HS-5 (cell line): ENCODE measurements at regions not wholly inside any gene's neighbourhood (a gene's known extent, or its start where the extent isn't known, plus 50 kb on each side); places are given as distances from the start of the nearest gene placed in this dataset.
A peak's percentile ranks its signal among the peaks of the same experiment; 100 is the strongest.

Experiments used
- DNase-seq: peaks from one replicate; pipeline ENCODE4 v3.0.0-alpha.2; 2012; ENCODE audit warnings: low read depth

DNA sequence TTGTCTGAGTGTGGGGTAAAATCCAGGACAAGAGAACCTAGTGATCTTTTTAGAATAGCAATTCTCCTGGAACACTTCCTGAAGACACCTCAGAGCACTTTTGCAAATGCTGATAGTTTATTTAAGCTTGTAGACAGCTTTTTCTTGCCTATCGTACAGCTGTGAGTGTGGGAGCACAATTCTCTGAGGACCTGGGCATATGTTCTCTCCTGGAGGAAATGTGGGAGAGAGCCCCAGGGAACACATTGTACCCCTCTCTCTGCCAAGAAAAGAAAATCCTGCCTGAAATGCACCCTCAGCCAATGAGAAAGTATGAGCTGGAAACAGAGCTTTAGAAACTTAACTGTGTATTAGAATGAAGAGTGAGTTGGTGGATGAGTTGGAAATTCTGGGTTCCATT is 308.3 kb upstream of the SEMA6D start:
- no peak for DNase-seq

DNA sequence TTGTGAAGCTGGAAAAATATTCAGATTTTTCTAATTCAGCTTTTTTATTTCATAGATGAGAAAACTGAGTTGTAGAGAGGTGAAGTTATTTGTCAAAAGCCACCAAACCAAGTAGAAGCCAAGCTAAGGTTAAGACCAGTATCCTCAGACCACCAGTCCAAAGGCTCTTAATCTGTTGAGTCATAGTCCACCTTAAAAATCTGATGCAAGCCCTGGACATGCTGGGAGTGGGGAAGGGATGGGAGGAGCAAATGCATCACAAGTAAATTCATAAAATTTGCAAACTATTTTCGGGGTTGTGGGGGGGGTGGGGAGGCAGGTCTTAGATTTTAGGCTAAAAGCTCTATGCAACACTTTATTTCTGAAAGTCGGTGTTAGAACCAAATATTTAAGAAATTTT is 307.7 kb upstream of the SEMA6D start:
- DNase-seq: no peak

GRCh38 chr15:47410247-47410646 is 307.1 kb upstream of the SEMA6D start:
- no peak for DNase-seq

DNA sequence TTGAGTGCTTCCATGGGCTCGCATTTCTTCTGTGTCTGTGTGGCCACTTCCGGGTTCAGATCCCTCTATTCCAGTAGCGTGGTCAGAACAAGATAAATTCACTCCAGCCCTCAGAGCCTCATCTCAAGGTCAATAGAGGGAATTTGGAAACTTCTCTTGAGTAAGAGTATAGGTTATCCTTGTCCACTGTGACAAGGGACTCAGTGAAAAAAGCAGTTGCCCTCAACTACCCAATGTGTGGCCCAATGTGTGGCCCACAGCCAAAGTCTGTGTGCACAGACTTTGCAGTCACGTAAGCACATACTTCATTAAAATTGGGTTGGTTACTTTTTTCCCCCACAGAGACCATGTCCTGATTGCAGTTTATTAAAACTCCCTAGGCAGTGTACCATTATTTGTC is 305.6 kb upstream of the SEMA6D start:
- no peak for DNase-seq

DNA sequence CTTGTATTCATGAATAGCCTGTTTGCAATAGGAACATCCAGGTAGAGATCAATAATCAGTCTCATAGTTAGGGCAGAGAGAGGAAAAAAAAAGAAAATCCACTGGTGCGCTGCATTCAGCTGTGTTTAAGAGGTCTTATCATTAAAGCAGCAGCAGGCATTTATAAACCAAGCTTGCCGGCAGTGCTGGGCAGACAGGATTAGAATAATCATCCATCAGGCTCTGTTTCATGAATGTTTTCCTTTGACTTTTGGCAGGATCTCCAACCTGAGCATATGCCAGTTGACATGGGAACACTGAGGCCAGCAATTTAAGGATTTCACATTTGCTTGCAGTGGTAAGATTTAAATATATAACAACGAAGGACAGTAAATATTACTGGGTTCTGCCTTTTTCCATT is 305.2 kb upstream of the SEMA6D start:
- DNase-seq: no peak

- no peak for DNase-seq
Observed at GRCh38 chr15:47412802-47413201, 304.5 kb upstream of the SEMA6D start.

- DNase-seq: no peak
Observed at GRCh38 chr15:47414207-47414606, 303.1 kb upstream of the SEMA6D start.

- no peak for DNase-seq
Observed at GRCh38 chr15:47415539-47415971, 301.8 kb upstream of the SEMA6D start.

DNA sequence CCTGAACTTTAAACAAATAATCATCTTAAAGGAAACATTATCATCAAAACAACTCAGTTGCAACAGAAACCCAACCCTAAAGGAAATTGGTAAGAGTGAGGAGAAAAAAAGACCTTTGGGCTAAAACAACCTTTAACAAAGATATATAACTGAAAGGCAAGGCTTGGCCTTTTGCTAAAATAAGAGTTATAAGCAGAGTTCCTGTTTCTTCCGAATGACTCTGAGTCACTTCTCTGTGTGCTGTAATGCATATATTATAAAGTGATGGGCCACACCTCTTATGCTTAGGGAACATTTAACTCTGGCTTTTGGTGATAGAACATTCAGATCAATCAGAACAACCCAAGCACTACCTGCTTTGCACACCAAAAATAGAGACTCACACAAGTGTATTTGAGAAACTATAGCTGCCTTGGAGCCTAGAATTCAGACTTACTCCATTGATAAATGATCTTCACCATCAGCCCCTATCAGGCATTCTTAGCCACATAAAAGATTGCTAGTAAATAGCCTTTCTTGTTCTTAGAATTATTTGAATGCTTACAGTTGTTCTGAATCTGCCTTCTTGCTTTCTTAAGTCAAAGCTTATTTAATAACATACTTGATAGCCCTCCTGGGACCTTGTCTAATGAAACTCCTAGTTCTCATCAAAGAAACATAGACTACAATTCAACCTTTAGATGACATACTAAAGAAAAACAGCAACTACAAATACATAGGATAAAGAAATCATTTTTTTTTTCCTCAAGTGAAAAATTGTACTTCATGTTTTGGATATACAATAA is 294.2 kb upstream of the SEMA6D start:
- no peak for DNase-seq

DNA sequence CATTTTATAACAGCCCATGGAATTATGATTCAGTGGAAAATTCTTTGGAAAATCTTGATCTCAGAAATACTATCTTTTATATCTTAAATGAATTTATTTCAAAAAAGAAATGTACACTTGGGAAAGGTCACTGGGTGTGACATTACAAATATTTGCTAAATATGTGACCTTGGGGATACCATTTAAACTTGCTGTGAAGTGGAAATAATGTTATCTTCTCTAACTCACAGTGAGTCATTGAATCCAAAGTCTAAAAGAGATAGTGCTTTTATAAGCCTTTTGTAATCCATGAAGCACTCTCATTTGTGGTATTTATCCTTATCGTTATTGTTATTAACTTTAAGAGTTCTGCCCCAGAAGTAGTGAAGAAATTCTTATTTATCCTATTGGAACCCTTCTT is 289.8 kb upstream of the SEMA6D start:
- DNase-seq: no peak

DNA sequence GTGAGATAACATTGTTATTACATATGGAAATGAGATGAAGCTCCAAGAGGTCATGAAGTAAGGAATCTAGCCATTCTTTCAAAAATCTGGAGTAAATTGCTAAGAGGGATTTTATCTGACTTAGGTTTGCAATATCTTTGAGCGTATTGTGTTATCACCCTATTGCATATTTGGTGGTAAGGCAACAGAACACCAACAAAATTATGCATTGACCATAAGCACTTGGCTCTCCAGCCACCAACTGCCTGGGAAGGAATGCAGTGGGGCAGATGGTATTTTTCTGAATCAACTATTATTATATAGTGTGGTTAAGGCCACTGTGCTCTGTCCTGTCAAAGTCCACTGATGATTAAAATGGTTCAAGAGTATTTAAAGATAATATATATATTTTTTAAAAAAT is 287.9 kb upstream of the SEMA6D start:
- DNase-seq: no peak

- peak; percentile 53 for DNase-seq
Observed at GRCh38 chr15:47431501-47431900, 285.8 kb upstream of the SEMA6D start.

DNA sequence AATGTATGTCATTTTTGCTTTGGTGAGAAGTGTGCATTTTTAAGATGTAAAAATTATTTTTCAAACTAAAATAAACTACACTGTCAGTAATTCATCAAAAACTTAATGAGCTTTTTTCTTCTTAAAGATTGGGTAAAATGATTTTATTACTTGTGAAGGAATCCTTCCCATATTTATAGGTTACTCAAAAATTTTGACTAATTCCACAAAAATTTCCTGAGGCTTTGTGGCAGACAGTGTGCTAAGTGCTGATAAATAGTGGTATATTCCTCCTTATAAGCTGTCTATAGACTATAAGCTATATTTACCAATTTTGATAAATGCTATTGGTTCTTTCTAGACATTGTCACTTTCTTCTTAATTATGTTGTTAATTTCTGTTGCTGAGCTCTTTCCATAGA is 284.5 kb upstream of the SEMA6D start:
- peak; percentile 25 for DNase-seq

DNA sequence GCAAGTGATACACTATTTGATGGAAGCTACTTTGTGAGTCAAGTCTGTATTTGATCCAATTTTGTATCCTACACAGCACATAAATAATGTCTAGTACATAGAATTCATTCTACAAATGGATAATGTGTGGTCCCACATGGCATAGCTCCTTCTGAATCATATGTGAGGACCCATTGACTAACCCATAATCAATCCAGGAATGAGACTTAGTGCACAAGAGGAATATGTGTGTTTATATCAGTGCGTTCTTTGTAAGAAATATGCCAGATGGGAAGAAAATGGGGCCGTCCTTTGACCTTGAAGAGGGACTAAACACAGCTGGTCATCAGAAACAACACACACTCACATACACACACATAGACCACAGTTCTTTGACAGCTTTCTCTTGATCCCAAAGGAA is 282.7 kb upstream of the SEMA6D start:
- no peak for DNase-seq

GRCh38 chr15:47437491-47437890 is 279.8 kb upstream of the SEMA6D start:
- no peak for DNase-seq

DNA sequence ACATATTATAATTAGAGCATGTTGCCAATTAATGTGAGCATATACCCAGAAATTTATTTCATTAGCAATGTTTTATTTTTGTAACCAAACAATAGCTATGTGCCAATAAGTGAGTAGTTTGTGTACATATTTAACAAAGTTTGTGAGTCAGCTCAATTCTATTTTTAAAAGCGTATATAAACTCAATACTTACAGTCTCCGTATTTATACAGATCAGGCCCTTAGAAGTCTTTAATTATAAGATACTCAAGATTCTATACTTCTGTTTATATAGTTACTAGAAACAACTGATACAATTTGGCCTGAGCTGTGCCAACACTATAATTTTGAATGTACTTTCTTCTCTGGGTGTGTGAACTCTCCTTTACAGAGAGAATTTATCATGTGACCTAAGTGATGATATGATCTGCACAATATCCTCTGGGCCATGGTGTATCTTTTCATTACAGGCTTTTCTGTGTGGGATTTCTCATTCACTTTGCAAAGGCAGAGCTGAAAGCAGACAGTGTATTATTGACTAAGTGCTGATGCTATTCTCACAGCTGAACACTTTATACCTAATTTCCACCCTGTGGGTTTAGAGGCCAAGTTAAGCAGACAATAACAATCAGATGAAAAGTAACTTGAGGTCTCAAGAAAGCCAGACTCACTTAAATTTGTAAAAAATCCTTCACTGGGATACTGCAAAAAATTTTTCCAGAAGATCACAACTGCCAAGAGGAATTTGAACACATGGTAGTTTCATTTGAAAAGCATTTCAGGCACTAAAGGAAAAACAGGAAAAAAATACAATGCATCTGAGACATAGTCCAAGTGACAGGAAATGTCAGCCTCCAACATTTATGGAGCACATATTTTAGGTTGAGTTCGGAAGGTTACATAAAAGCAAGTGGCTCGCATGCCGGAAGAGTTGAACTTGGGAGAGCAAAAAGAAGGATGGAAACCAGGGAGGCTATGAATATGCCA is 277.9 kb upstream of the SEMA6D start:
- DNase-seq: no peak

DNA sequence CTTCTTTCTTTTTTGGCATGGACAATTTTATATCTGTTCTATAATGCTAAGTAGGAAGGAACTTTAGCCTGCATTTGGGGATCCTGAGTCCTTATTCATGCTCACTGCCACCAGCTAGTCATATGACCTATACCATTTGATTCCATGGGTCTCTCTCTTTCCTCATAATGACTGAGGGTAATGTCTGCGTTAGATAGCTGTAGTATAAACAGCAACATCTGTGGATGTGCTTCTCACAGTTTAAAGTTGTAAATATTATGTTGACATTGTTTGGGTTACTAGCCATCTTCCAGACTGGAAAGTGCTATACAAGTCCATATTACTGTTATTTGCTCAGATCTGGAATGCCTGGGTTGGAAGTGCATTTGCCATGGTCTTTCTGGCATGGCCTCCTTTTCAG is 274.9 kb upstream of the SEMA6D start:
- no peak for DNase-seq

DNA sequence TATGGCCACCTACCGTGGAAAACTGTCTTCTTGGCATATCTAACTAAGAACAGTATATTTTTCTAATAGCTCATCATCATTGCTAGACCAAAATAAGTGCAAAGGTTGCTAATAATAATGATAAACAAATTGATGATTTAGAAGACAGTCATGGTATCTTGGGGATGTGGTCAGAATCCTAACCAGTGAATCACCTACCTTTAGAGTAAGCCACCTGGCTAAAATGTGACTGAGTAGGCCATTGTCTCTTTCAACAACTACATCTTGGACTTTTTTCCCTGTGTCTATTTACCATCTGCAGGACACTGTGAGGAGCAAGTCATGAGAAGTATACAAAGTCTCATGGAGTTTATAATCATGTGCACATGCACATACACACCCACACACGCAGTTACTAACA is 273.5 kb upstream of the SEMA6D start:
- no peak for DNase-seq

GRCh38 chr15:47445723-47446392 is 271.4 kb upstream of the SEMA6D start:
- no peak for DNase-seq

- no peak for DNase-seq
Observed at GRCh38 chr15:47460795-47461573, 256.3 kb upstream of the SEMA6D start.

GRCh38 chr15:47461652-47462141 is 255.6 kb upstream of the SEMA6D start:
- peak; percentile 63 for DNase-seq

- peak; percentile 72 for DNase-seq
Observed at GRCh38 chr15:47466357-47466756, 250.9 kb upstream of the SEMA6D start.
